PC-9 (cell line): ENCODE measurements at regions not wholly inside any gene's neighbourhood (a gene's known extent, or its start where the extent isn't known, plus 50 kb on each side); places are given as distances from the start of the nearest gene placed in this dataset.
A peak's percentile ranks its signal among the peaks of the same experiment; 100 is the strongest.
"Not testable (repeated sequence)": the region's sequence is repeated elsewhere in the genome, so short reads cannot be mapped to it uniquely, and the experiment has no call there.

Source experiments
- BruUV-seq: library from RNA; stranded (reverse); fragments of 400-500 nt; replicated peaks from 2 replicates; lab custom pipeline; 2021; lab: Mats Ljungman, UMichigan
- CTCF ChIA-PET: fragments of 300-600 bp; sonication (Branson Sonifier 250); formaldehyde crosslinking; loops from one replicate; lab custom pipeline; 2022; ENCODE audit warnings: antibody characterized with exemption; lab: Charles Lee
- POLR2A ChIA-PET: fragments of 300-600 bp; sonication (Branson Sonifier 250); formaldehyde crosslinking; loops from one replicate; lab custom pipeline; 2022; ENCODE audit warnings: antibody characterized with exemption; ENCODE audit not compliant: unreplicated experiment; lab: Charles Lee
- DNase-seq, 2 experiments: peaks; one replicate each; pipeline versions ENCODE4 v3.0.0 to v3.0.0-alpha.2; 2015 to 2022; ENCODE audit warnings: mixed read lengths in 1 of 2
- H2AFZ ChIP-seq: fragments of 200-600 bp; sonication (generic); 2 replicates; pipeline ENCODE4 v1.8.1; 2017; ENCODE audit warnings: antibody characterized with exemption
- H3F3A ChIP-seq: fragments of 200-600 bp; sonication (generic); 2 replicates; pipeline ENCODE4 v1.8.1; 2017; ENCODE audit warnings: antibody characterized with exemption, mild to moderate bottlenecking, low read depth; ENCODE audit not compliant: insufficient read depth
- H3K27ac ChIP-seq: fragments of 200-600 bp; sonication (generic); 2 replicates; pipeline ENCODE4 v1.6.1; 2016; ENCODE audit warnings: mixed run types
- H3K27me3 ChIP-seq: fragments of 200-600 bp; sonication (generic); 2 replicates; pipeline ENCODE4 v1.6.1; 2016; ENCODE audit warnings: low read depth, mixed run types; ENCODE audit not compliant: insufficient read depth
- H3K36me3 ChIP-seq: fragments of 200-600 bp; sonication (generic); 2 replicates; pipeline ENCODE4 v1.6.1; 2016; ENCODE audit warnings: low read depth, mixed run types
- H3K4me1 ChIP-seq: fragments of 200-600 bp; sonication (generic); replicated peaks from 2 replicates; pipeline ENCODE4 v1.6.1; 2016; ENCODE audit warnings: mixed run types; ENCODE audit not compliant: insufficient read depth
- H3K4me2 ChIP-seq: fragments of 200-600 bp; sonication (generic); 2 replicates; pipeline ENCODE4 v1.6.1; 2017; ENCODE audit warnings: mixed run types
- H3K4me3 ChIP-seq: fragments of 200-600 bp; sonication (generic); 2 replicates; pipeline ENCODE4 v1.6.1; 2016; ENCODE audit warnings: mixed run types
- H3K79me2 ChIP-seq: fragments of 200-600 bp; sonication (generic); 2 replicates; pipeline ENCODE4 v1.6.1; 2017; ENCODE audit warnings: low read depth, mixed run types
- H3K9me2 ChIP-seq: fragments of 200-600 bp; sonication (generic); 2 replicates; pipeline ENCODE4 v1.8.1; 2017; ENCODE audit warnings: mild to moderate bottlenecking; ENCODE audit not compliant: insufficient read depth
- H3K9me3 ChIP-seq: fragments of 200-600 bp; sonication (generic); 2 replicates; pipeline ENCODE4 v1.8.1; 2016; ENCODE audit warnings: low read depth; ENCODE audit not compliant: insufficient read depth
- H4K20me1 ChIP-seq: fragments of 200-600 bp; sonication (generic); 2 replicates; pipeline ENCODE4 v1.8.1; 2017; ENCODE audit not compliant: insufficient read depth
- CTCF ChIP-seq: fragments of 200-600 bp; sonication (generic); conservative IDR thresholded peaks from 2 replicates; pipeline ENCODE4 v1.6.1; 2017; ENCODE audit warnings: mixed run types, antibody characterized with exemption, mild to moderate bottlenecking, moderate library complexity
- EZH2 ChIP-seq: fragments of 200-600 bp; sonication (generic); IDR thresholded peaks from 2 replicates; pipeline ENCODE4 v1.8.0; 2017; ENCODE audit warnings: antibody characterized with exemption, low read depth
- intact Hi-C: fragments of 100-400 bp; cut with micrococcal nuclease; formaldehyde crosslinking; loops from one replicate; pipeline ENCODE4 v1.10.0; 2022; ENCODE audit not compliant: unreplicated experiment

GRCh38 chr4:127486248-127486647, 146.5 kb upstream of the INTU start:
- no peak overlapping the region for H3K4me3 ChIP-seq
- H2AFZ ChIP-seq = no peak overlapping the region
- no peak overlapping the region for H3K27ac ChIP-seq
- H3K4me2 ChIP-seq = no peak overlapping the region
- H4K20me1 ChIP-seq = no peaks in the 10 kb centered on the region
- DNase-seq = no peak
- TF ChIP-seq CTCF (no peak), EZH2 (no peak)
- H3K36me3 ChIP-seq = no peaks in the 10 kb centered on the region
- POLR2A ChIA-PET = no interaction called here
- no peaks in the 10 kb centered on the region for H3K9me2 ChIP-seq
- no peaks in the 10 kb centered on the region for H3K27me3 ChIP-seq
- intact Hi-C loops = loop anchor here (10.0 kb wide), 1 partner anchor 861 kb away; no protein-coding TSS in a partner anchor
- H3F3A ChIP-seq = no peaks in the 10 kb centered on the region
- no peaks in the 10 kb centered on the region for H3K9me3 ChIP-seq
- H3K4me1 ChIP-seq = no peaks in the 10 kb centered on the region
- CTCF ChIA-PET = no interaction called here
- H3K79me2 ChIP-seq = no peaks in the 10 kb centered on the region
- BruUV-seq = no TSS peak

- no peak for DNase-seq
- Histone ChIP-seq H3K79me2 (no peaks in the 10 kb centered on the region), H3K4me1 (no peaks in the 10 kb centered on the region), H3K27me3 (no peaks in the 10 kb centered on the region), H3F3A (no peaks in the 10 kb centered on the region), H3K4me3 (no peak overlapping the region), H3K27ac (no peak overlapping the region), H3K4me2 (no peak overlapping the region), H4K20me1 (no peaks in the 10 kb centered on the region), H3K9me2 (no peaks in the 10 kb centered on the region), H2AFZ (no peak overlapping the region), H3K36me3 (no peaks in the 10 kb centered on the region), H3K9me3 (no peaks in the 10 kb centered on the region)
- intact Hi-C loops = no loop called here
- BruUV-seq = no TSS peak
- POLR2A ChIA-PET = no interaction called here
- no peak for TF ChIP-seq CTCF
- no peak for TF ChIP-seq EZH2
- CTCF ChIA-PET = no interaction called here
Observed at GRCh38 chr4:127491571-127491970, 141.2 kb upstream of the INTU start.

- H2AFZ ChIP-seq, CTCF ChIA-PET, H3K79me2 ChIP-seq, H3K4me1 ChIP-seq, DNase-seq, H3K4me2 ChIP-seq, H4K20me1 ChIP-seq, POLR2A ChIA-PET, H3K27ac ChIP-seq, intact Hi-C loops, H3K36me3 ChIP-seq, H3F3A ChIP-seq, H3K9me3 ChIP-seq, H3K9me2 ChIP-seq, BruUV-seq, H3K27me3 ChIP-seq, H3K4me3 ChIP-seq: not testable (repeated sequence)
Observed at GRCh38 chr4:127496875-127497274, 135.9 kb upstream of the INTU start.

- H3K4me1 ChIP-seq = no peaks in the 10 kb centered on the region
- no peaks in the 10 kb centered on the region for H3K9me3 ChIP-seq
- intact Hi-C loops = no loop called here
- no peaks in the 10 kb centered on the region for H3K36me3 ChIP-seq
- BruUV-seq = no TSS peak
- H3K27me3 ChIP-seq = no peaks in the 10 kb centered on the region
- H3K4me3 ChIP-seq = no peak overlapping the region
- CTCF ChIA-PET = no interaction called here
- H3F3A ChIP-seq = no peaks in the 10 kb centered on the region
- DNase-seq = peak in 1 of 2 experiments; percentile 12
- no peak overlapping the region for H3K27ac ChIP-seq
- no peaks in the 10 kb centered on the region for H3K79me2 ChIP-seq
- no peak overlapping the region for H3K4me2 ChIP-seq
- POLR2A ChIA-PET = no interaction called here
- H4K20me1 ChIP-seq = no peaks in the 10 kb centered on the region
- H2AFZ ChIP-seq = no peak overlapping the region
- peaks cover 4% of the 10 kb centered on the region; the same call in 1 of the 2 replicates for H3K9me2 ChIP-seq
- no peak for TF ChIP-seq CTCF
- TF ChIP-seq EZH2 = no peak
Observed at GRCh38 chr4:127498366-127498765, 134.4 kb upstream of the INTU start.
